Tibial nerve (tissue), 4 donors: ENCODE measurements at regions not wholly inside any gene's neighbourhood (a gene's known extent, or its start where the extent isn't known, plus 50 kb on each side); places are given as distances from the start of the nearest gene placed in this dataset.
"Not testable (repeated sequence)": the region's sequence is repeated elsewhere in the genome, so short reads cannot be mapped to it uniquely, and the experiment has no call there.

Source experiments
- CTCF ChIP-seq, 5 experiments: fragments of 200-600 bp in 3 of 5; fragments of 450-650 bp in 2 of 5; sonication (generic) in 3 of 5; IDR thresholded peaks; one replicate each; pipeline ENCODE4 v1.5.1; 2016 to 2019; ENCODE audit warnings: antibody characterized with exemption in 5 of 5, mild to moderate bottlenecking in 3 of 5, moderate library complexity in 2 of 5
- EP300 ChIP-seq, 2 donors: sonication (generic); formaldehyde crosslinking; IDR thresholded peaks; one replicate each; pipeline ENCODE4 v1.6.1; 2017; ENCODE audit warnings: antibody characterized with exemption in 2 of 2, mild to moderate bottlenecking in 1 of 2
- POLR2A ChIP-seq, 2 donors: fragments of 450-650 bp; IDR thresholded peaks; one replicate each; pipeline ENCODE4 v1.6.1; 2017; ENCODE audit warnings: antibody characterized with exemption in 2 of 2, mild to moderate bottlenecking in 2 of 2, moderate library complexity in 2 of 2

DNA sequence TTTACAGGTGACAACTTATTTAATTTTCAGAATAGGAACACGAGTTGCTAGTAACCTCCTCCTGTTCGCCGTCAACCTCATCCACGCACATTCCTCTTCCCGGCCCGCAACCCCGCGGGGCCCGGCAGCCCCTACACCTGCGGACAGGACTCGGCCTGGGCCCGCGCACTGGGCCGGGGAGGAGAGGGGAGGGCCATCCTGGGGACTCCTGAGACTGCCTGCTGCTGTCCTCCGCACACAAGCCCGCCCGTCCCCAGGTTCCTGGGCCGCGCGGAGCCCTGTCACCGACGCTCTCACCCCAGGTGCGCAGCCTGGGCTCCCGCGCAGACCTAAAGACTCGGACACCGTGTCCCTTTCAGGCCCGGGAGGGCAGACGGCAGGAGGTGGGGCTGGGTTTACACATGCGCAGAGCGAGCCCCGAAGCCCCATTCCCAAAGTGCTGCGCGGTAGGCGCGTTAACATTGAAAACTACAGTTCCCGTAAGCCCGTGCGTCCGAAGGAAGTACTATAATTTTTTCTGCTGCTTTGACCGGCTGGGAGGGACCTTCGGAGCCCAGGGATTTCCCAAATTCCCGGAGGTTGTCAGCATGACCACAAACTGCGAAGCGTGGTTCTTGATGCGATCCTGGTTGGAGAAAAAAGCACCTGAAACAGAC, 108.8 kb downstream of the SPATA31A1 start:
- not testable (repeated sequence) for TF ChIP-seq POLR2A, CTCF (IDR thresholded peaks at IDR 0.05)
- peak; percentile 52 to 63 for TF ChIP-seq EP300 (IDR thresholded peaks at IDR 0.05)
